ENCODE measurements at regions not wholly inside any gene's neighbourhood (a gene's known extent, or its start where the extent isn't known, plus 50 kb on each side); places are given as distances from the start of the nearest gene placed in this dataset.

GRCh38 chr16:6035161-6035560 lies 937.6 kb upstream of the EEF2KMT start:
- no peak for DNase-seq

- DNase-seq: no peak
Measured at GRCh38 chr16:6034511-6034910, 936.9 kb upstream of the EEF2KMT start.

- no peak for DNase-seq
Measured at GRCh38 chr16:6032438-6032837, 934.8 kb upstream of the EEF2KMT start.

DNA sequence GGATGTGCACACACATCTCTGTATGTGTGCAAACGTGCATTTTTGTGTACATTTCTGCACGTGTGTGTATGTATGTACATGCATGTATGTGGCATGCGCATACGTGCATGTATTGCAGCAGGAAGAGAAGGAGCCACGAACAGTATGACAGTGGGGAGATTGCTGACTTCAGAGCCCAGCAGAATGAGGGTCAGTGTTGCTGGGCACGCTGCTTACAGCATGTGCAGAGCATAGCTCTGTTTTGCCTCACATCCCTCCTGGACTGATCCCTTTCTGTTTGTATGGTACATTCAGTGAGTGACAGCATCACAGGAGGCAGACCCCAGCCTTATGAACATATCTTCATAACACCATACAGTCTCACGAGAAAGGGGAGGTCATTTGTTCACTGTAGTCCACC lies 934.0 kb upstream of the EEF2KMT start:
- DNase-seq: no peak

GRCh38 chr16:6031102-6031501 lies 933.5 kb upstream of the EEF2KMT start:
- DNase-seq: no peak

- DNase-seq: no peak
Measured at GRCh38 chr16:6027733-6028132, 930.1 kb upstream of the EEF2KMT start.

GRCh38 chr16:6023449-6023848 lies 925.9 kb upstream of the EEF2KMT start:
- DNase-seq: no peak

- no peak for DNase-seq
Measured at GRCh38 chr16:6021276-6021943, 923.8 kb upstream of the EEF2KMT start.

GRCh38 chr16:6020162-6020985 lies 922.8 kb upstream of the EEF2KMT start:
- DNase-seq: peak; percentile 12

- DNase-seq: peak; percentile 30
Measured at GRCh38 chr16:6019490-6019991, 921.9 kb upstream of the EEF2KMT start.

DNA sequence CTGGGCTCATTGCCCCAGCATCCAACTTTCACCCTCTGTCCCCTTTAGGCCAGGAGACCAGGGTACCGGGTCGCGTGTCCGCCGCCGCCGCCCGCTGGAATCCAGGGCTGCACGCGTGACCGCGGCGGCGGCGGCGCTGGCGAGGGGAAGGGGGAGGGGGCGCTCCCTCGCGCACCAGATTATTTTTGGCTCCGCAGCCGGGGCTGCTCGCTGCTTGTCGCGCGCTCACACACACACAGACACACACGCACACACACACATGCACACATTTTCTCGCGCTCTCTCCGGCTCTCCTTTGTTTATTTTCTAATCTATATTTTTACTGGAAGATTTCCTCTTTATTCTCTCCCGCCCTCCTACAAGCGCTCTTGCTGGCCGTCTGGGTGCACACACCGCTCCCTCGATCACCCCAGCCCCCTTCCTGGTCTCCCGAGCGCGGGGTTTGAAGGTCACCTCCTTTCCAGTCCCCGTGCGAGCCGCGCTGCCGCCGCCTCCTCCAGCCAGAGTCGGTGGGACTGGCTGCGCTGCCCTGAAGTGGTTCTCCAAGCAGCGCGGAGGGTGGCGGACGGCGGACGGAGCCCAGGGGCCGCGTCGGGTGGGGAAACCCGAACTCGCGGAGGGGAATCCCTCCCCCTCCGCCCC lies 921.4 kb upstream of the EEF2KMT start:
- peak; percentile 60 for DNase-seq

- no peak for DNase-seq
Measured at GRCh38 chr16:6016530-6017184, 919.1 kb upstream of the EEF2KMT start.

- no peak for DNase-seq
Measured at GRCh38 chr16:6012716-6013115, 915.1 kb upstream of the EEF2KMT start.

DNA sequence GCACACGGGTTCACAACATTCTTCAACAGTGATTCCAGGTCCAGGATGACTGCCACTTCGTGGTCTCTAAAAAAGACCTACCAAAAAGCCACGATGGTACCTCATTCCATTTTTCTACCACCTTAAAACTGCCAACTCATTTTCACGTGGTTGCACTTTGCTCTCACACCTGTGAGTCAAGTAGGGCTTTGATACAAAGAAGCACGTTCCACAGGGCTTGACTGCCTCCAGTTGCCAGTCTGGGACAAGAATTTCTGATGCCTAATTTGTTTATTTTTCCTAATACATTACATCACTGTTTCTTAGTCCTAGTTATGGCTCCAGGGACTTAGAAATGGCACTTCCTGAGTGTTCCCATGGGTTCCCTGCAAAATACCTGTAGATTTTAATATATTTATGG lies 911.6 kb upstream of the EEF2KMT start:
- DNase-seq: no peak

DNA sequence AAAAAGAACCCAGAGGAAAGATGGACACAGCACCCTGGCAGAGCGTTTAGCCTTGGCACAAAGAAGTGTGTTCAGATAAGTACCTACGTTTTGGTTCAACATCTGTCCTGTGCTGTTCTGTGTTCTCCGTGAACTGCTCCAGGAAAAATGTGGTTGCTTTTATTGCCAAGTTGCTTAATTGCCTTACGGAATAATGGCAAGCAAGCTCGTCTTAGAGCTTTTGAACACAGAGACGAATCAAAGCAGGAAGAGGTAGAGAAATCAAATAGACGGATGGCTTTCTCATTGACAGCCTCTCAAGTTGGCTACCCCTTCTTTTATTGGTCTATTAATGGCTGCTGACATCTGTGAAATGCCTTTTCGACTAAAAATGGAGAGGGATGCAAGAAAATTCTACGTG lies 911.1 kb upstream of the EEF2KMT start:
- no peak for DNase-seq

- no peak for DNase-seq
Measured at GRCh38 chr16:5993356-5993755, 895.8 kb upstream of the EEF2KMT start.

DNA sequence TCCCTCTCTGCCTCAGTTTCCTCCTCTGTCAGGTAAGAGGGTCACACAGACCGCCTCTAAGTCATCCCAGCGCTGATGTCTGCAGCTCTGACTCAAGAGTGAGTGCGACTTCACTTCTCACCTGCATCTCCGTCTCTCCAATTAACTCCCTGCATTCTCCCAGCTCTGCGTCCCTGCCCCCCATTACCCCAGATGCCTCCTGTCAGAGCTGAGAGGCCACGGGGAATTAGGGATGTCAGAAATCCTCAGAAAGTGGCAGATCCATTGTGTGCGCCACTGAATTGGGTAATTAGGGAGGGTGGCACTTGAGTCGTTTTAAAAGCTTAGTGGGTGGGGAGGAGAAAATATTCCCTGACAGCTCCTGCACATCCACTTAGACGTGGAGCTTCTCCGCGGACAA lies 885.4 kb upstream of the EEF2KMT start:
- DNase-seq: no peak

GRCh38 chr16:5979905-5980550 lies 882.4 kb upstream of the EEF2KMT start:
- no peak for DNase-seq

DNA sequence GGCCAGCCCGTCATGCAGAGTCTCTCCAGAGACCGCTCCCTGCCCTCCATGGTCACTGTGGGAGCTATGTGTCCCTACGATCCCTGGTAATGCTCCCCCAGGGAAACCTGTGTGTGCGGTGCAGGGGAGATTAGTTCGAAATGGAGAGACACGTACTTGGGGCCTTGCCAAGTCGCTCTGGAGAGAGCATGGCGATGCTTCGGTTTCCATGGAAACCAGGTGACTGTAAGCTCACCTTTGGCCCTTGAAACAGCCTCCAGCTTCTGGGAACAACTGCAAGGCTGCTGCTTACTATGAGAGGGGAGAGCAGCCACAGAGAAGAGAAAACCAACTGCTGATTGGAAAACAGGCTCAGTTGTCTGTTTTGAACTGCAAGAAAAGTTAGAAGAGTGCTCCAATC lies 879.7 kb upstream of the EEF2KMT start:
- DNase-seq: no peak

- no peak for DNase-seq
Measured at GRCh38 chr16:5972747-5973146, 875.2 kb upstream of the EEF2KMT start.

DNA sequence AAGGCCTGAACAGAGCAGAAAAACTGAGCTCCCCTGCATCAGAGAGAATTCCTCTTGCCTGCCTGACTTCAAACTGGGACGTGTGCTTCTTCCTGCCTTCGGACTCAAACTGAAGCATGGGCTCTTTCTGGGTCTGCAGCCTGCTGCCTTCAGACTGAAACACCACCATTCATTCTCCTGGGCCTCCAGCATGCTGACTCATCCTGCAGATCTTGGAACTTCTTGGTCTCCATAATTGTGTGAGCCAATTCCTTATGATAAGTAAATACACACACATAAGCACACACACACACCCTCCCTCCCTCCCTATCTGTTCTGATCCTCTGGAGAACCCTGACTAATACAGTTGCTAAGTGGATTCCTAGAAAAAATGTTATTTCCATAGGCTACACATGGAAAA lies 874.3 kb upstream of the EEF2KMT start:
- no peak for DNase-seq

GRCh38 chr16:5971106-5971505 lies 873.5 kb upstream of the EEF2KMT start:
- DNase-seq: no peak
